ENCODE measurements at regions not wholly inside any gene's neighbourhood (a gene's known extent, or its start where the extent isn't known, plus 50 kb on each side); places are given as distances from the start of the nearest gene placed in this dataset.

DNA sequence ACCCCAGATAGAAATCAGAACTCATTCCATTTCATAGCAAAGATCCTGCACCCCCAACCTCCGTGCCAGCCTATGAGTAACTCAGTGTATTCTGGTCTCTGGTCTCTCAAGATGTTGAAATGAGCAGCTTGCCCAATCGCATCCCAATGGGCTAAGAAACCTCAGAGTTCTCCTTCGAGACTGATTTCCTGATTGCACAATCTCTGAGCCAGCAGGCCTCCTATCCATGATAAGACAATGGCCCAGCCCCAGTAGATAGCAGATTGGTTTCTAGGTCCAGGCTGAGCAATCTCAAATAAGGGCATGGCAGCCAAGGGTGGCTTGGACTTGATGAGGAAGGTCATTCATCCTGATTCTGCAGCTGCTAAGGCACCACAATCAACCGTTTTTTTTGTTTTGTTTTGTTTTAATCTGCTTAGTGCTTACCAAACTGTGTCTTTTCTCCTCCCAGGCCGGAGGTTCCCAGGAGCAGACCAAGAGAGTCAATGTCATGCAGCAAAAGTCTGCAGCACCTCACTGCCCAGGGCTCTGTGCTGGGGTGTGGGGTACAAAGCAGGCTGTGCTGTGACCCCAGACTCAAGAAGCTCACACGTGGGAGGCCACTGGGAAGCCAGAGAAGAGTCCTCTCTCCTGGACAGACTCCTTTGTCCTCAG lies 125.1 kb upstream of the NXT1 start (continued):
- TF ChIP-seq, protein P1, sequence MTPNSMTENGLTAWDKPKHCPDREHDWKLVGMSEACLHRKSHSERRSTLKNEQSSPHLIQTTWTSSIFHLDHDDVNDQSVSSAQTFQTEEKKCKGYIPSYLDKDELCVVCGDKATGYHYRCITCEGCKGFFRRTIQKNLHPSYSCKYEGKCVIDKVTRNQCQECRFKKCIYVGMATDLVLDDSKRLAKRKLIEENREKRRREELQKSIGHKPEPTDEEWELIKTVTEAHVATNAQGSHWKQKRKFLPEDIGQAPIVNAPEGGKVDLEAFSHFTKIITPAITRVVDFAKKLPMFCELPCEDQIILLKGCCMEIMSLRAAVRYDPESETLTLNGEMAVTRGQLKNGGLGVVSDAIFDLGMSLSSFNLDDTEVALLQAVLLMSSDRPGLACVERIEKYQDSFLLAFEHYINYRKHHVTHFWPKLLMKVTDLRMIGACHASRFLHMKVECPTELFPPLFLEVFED (CRISPR knock-in tag; conservative IDR thresholded peaks at IDR 0.05) = no peak
- TF ChIP-seq CAMTA2 (CRISPR knock-in tag; conservative IDR thresholded peaks at IDR 0.05) (no peak), TCF3 (CRISPR knock-in tag; IDR thresholded peaks at IDR 0.05) (peak; percentile 58; the same call in 1 of the 2 replicates), NFE2L1 (tag; IDR thresholded peaks at IDR 0.05; ENCODE audit: borderline replicate concordance, low read depth) (no peak), KLF6 (CRISPR knock-in tag; IDR thresholded peaks at IDR 0.05; ENCODE audit: borderline replicate concordance) (no peak), CBFA2T2 (conservative IDR thresholded peaks at IDR 0.05) (peak; percentile 64), HDAC6 (IDR thresholded peaks at IDR 0.05; ENCODE audit: low read depth, low read length) (no peak), HDAC2 (IDR thresholded peaks at IDR 0.05) (0 out of 2 replicates have a peak, but pooled peaks have one; percentile 36), TRIM24 (IDR thresholded peaks at IDR 0.05) (peak; percentile 52 to 64; a peak in 2 of 4 replicates), RBFOX2 (IDR thresholded peaks at IDR 0.05; ENCODE audit: low read depth, low read length) (no peak), MAFG (tag; conservative IDR thresholded peaks at IDR 0.05) (no peak), CBX3 (IDR thresholded peaks at IDR 0.05; ENCODE audit: borderline replicate concordance in 1 of 2, low read length in 2 of 2) (no peak), KHSRP (IDR thresholded peaks at IDR 0.05) (no peak), CREB1 (IDR thresholded peaks at IDR 0.05) (no peak), CREB1 (CRISPR knock-in tag; IDR thresholded peaks at IDR 0.05) (no peak), ARHGAP35 (IDR thresholded peaks at IDR 0.05; ENCODE audit: partially characterized antibody) (no peak)
- TF ChIP-seq, protein P2, sequence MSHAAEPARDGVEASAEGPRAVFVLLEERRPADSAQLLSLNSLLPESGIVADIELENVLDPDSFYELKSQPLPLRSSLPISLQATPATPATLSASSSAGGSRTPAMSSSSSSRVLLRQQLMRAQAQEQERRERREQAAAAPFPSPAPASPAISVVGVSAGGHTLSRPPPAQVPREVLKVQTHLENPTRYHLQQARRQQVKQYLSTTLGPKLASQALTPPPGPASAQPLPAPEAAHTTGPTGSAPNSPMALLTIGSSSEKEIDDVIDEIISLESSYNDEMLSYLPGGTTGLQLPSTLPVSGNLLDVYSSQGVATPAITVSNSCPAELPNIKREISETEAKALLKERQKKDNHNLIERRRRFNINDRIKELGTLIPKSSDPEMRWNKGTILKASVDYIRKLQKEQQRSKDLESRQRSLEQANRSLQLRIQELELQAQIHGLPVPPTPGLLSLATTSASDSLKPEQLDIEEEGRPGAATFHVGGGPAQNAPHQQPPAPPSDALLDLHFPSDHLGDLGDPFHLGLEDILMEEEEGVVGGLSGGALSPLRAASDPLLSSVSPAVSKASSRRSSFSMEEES (CRISPR knock-in tag; IDR thresholded peaks at IDR 0.05) = no peak
- TF ChIP-seq, protein P3, sequence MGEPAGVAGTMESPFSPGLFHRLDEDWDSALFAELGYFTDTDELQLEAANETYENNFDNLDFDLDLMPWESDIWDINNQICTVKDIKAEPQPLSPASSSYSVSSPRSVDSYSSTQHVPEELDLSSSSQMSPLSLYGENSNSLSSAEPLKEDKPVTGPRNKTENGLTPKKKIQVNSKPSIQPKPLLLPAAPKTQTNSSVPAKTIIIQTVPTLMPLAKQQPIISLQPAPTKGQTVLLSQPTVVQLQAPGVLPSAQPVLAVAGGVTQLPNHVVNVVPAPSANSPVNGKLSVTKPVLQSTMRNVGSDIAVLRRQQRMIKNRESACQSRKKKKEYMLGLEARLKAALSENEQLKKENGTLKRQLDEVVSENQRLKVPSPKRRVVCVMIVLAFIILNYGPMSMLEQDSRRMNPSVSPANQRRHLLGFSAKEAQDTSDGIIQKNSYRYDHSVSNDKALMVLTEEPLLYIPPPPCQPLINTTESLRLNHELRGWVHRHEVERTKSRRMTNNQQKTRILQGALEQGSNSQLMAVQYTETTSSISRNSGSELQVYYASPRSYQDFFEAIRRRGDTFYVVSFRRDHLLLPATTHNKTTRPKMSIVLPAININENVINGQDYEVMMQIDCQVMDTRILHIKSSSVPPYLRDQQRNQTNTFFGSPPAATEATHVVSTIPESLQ (CRISPR knock-in tag; IDR thresholded peaks at IDR 0.05) = no peak
- TF ChIP-seq, protein P4, sequence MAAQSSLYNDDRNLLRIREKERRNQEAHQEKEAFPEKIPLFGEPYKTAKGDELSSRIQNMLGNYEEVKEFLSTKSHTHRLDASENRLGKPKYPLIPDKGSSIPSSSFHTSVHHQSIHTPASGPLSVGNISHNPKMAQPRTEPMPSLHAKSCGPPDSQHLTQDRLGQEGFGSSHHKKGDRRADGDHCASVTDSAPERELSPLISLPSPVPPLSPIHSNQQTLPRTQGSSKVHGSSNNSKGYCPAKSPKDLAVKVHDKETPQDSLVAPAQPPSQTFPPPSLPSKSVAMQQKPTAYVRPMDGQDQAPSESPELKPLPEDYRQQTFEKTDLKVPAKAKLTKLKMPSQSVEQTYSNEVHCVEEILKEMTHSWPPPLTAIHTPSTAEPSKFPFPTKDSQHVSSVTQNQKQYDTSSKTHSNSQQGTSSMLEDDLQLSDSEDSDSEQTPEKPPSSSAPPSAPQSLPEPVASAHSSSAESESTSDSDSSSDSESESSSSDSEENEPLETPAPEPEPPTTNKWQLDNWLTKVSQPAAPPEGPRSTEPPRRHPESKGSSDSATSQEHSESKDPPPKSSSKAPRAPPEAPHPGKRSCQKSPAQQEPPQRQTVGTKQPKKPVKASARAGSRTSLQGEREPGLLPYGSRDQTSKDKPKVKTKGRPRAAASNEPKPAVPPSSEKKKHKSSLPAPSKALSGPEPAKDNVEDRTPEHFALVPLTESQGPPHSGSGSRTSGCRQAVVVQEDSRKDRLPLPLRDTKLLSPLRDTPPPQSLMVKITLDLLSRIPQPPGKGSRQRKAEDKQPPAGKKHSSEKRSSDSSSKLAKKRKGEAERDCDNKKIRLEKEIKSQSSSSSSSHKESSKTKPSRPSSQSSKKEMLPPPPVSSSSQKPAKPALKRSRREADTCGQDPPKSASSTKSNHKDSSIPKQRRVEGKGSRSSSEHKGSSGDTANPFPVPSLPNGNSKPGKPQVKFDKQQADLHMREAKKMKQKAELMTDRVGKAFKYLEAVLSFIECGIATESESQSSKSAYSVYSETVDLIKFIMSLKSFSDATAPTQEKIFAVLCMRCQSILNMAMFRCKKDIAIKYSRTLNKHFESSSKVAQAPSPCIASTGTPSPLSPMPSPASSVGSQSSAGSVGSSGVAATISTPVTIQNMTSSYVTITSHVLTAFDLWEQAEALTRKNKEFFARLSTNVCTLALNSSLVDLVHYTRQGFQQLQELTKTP (IDR thresholded peaks at IDR 0.05; ENCODE audit: low read depth in 1 of 2, partially characterized antibody in 2 of 2) = no peak
- TF ChIP-seq, protein P5, sequence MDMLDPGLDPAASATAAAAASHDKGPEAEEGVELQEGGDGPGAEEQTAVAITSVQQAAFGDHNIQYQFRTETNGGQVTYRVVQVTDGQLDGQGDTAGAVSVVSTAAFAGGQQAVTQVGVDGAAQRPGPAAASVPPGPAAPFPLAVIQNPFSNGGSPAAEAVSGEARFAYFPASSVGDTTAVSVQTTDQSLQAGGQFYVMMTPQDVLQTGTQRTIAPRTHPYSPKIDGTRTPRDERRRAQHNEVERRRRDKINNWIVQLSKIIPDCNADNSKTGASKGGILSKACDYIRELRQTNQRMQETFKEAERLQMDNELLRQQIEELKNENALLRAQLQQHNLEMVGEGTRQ (CRISPR knock-in tag; IDR thresholded peaks at IDR 0.05) = no peak
